ENCODE measurements at regions not wholly inside any gene's neighbourhood (a gene's known extent, or its start where the extent isn't known, plus 50 kb on each side); places are given as distances from the start of the nearest gene placed in this dataset.

DNA sequence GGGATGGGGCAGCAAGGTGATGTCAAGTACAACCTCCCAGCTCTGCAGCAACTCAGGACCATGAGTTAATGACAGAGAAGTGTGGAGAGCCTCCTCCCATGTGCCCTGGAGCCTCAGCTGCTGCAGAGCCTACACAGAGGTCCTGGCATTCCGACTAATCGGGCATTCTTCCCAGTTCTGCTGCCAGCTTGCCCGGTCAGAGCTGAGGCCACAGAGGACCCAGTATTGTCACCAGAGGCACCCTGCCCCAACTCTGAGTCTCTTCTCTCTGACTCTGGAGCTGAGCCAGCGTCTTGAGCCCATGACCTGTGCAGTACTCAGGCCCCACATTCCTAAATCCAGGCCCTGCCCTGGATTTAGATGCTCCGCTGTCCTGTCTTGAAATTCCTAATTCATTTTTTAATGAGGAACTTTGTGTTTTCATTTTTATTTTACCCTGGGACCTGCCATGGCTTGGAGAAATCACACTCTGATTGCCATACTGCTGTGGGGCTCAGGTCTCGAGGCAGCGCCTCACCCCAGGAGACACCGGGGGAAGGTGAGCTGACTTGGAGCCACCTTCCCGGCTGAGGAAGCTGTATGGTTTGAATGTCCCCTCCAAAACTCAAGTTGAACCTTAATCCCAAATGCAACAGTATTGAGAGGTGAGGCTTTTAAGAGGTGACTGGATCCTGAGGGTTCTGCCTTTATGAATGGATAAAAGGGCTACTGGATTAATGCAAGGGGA, 144.9 kb upstream of the ZNF507 start:
- TF ChIP-seq, protein P1, sequence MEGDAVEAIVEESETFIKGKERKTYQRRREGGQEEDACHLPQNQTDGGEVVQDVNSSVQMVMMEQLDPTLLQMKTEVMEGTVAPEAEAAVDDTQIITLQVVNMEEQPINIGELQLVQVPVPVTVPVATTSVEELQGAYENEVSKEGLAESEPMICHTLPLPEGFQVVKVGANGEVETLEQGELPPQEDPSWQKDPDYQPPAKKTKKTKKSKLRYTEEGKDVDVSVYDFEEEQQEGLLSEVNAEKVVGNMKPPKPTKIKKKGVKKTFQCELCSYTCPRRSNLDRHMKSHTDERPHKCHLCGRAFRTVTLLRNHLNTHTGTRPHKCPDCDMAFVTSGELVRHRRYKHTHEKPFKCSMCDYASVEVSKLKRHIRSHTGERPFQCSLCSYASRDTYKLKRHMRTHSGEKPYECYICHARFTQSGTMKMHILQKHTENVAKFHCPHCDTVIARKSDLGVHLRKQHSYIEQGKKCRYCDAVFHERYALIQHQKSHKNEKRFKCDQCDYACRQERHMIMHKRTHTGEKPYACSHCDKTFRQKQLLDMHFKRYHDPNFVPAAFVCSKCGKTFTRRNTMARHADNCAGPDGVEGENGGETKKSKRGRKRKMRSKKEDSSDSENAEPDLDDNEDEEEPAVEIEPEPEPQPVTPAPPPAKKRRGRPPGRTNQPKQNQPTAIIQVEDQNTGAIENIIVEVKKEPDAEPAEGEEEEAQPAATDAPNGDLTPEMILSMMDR (IDR thresholded peaks at IDR 0.05) = no peak
- TF ChIP-seq ZFX (IDR thresholded peaks at IDR 0.05; ENCODE audit: borderline replicate concordance) = no peak
